H1 (cell line): ENCODE measurements at regions not wholly inside any gene's neighbourhood (a gene's known extent, or its start where the extent isn't known, plus 50 kb on each side); places are given as distances from the start of the nearest gene placed in this dataset.

ENCODE experiments used
- CTCF ChIA-PET: fragments of 300-600 bp; sonication (Branson Sonifier 250); formaldehyde crosslinking; loops from one replicate; lab custom pipeline; 2021; ENCODE audit not compliant: partially characterized antibody; lab: Charles Lee
- POLR2A ChIA-PET: fragments of 300-600 bp; sonication (Branson Sonifier 250); formaldehyde crosslinking; loops from one replicate; lab custom pipeline; 2021; ENCODE audit warnings: inconsistent platforms; ENCODE audit not compliant: partially characterized antibody; lab: Charles Lee
- DNase-seq, 2 experiments: peaks; one replicate each; pipeline versions ENCODE4 v3.0.0 to v3.0.0-alpha.2; 2010 to 2022; ENCODE audit warnings: low spot score in 2 of 2, low read depth in 1 of 2, mixed read lengths in 1 of 2
- FAIRE-seq: peaks from 2 replicates; lab custom pipeline; 2011; peaks lifted over from hg19 to GRCh38; lab: Jason Lieb, UNC
- H2AFZ ChIP-seq: 2 replicates; pipeline ENCODE4 v1.8.1; 2012; ENCODE audit warnings: low read length, inconsistent platforms
- H2AK5ac ChIP-seq: 2 replicates; pipeline ENCODE4 v1.6.1; 2013; ENCODE audit warnings: low read depth, low read length
- H2BK120ac ChIP-seq: replicated peaks from 2 replicates; pipeline ENCODE3; 2013; ENCODE audit warnings: low read depth, low read length, inconsistent platforms
- H2BK12ac ChIP-seq: 2 replicates; pipeline ENCODE4 v1.6.1; 2013; ENCODE audit warnings: low read depth, low read length
- H2BK15ac ChIP-seq: 2 replicates; pipeline ENCODE4 v1.6.1; 2013; ENCODE audit warnings: low read length
- H2BK20ac ChIP-seq: 2 replicates; pipeline ENCODE4 v1.6.1; 2013; ENCODE audit warnings: low read length
- H2BK5ac ChIP-seq: 2 replicates; pipeline ENCODE4 v1.6.1; 2013; ENCODE audit warnings: low read depth, low read length
- H3K14ac ChIP-seq: 2 replicates; pipeline ENCODE4 v1.6.1; 2013; ENCODE audit warnings: inconsistent platforms; ENCODE audit not compliant: insufficient read length
- H3K18ac ChIP-seq: 2 replicates; pipeline ENCODE4 v1.6.1; 2013; ENCODE audit warnings: low read length; ENCODE audit errors: extremely low read depth
- H3K23ac ChIP-seq: 2 replicates; pipeline ENCODE4 v1.6.1; 2013; ENCODE audit warnings: inconsistent platforms; ENCODE audit not compliant: insufficient read length
- H3K23me2 ChIP-seq: 2 replicates; pipeline ENCODE4 v1.6.1; 2013; ENCODE audit warnings: low read depth, low read length
- H3K27ac ChIP-seq: 2 replicates; pipeline ENCODE4 v1.6.1; 2011; ENCODE audit warnings: low read depth, low read length, inconsistent platforms
- H3K27me3 ChIP-seq, 4 experiments: replicated peaks in 1 of 4; 1 replicate in 1 of 4; 2 replicates in 3 of 4; pipeline versions ENCODE4 v1.6.1 to v1.8.1; 2011 to 2013; ENCODE audit warnings: low read length in 3 of 4, mild to moderate bottlenecking in 3 of 4, inconsistent platforms in 2 of 4, mixed read lengths in 2 of 4, moderate library complexity in 1 of 4; ENCODE audit not compliant: control insufficient read depth in 3 of 4, insufficient read depth in 3 of 4; ENCODE audit errors: extremely low read depth in 1 of 4
- H3K36me3 ChIP-seq, 4 experiments: 2 replicates each; pipeline versions ENCODE4 v1.6.1 to v1.8.1; 2011 to 2013; ENCODE audit warnings: mild to moderate bottlenecking in 4 of 4, low read length in 3 of 4, moderate library complexity in 2 of 4, control low read depth in 1 of 4, inconsistent platforms in 1 of 4; ENCODE audit not compliant: insufficient read depth in 4 of 4, control insufficient read depth in 2 of 4
- H3K4ac ChIP-seq: replicated peaks from 2 replicates; pipeline ENCODE3; 2013; ENCODE audit warnings: low read length, low read depth, mixed read lengths, inconsistent platforms; ENCODE audit not compliant: insufficient read length
- H3K4me1 ChIP-seq, 4 experiments: replicated peaks in 1 of 4; 1 replicate in 1 of 4; 2 replicates in 3 of 4; pipeline versions ENCODE4 v1.6.1 to v1.8.1; 2011 to 2013; ENCODE audit warnings: low read length in 3 of 4, inconsistent platforms in 2 of 4, mixed read lengths in 1 of 4; ENCODE audit not compliant: insufficient read depth in 4 of 4, control insufficient read depth in 3 of 4
- H3K4me2 ChIP-seq, 2 experiments: 2 replicates each; pipeline versions ENCODE4 v1.6.1 to v1.8.1; 2011 to 2013; ENCODE audit warnings: low read depth in 2 of 2, low read length in 2 of 2, control low read depth in 1 of 2, inconsistent platforms in 1 of 2, mild to moderate bottlenecking in 1 of 2; ENCODE audit not compliant: insufficient read depth in 1 of 2
- H3K4me3 ChIP-seq, 4 experiments: fragments of 200-600, 300-600 bp in 1 of 4; sonication (generic), shearing (Covaris generic), sonication (Bioruptor Twin) in 1 of 4; 2 replicates each; pipeline versions ENCODE4 v1.5.1 to v1.8.1; 2011 to 2016; ENCODE audit warnings: low read length in 4 of 4, low read depth in 3 of 4, control low read depth in 2 of 4, inconsistent platforms in 2 of 4, mild to moderate bottlenecking in 2 of 4, mixed read lengths in 1 of 4, moderate library complexity in 1 of 4; ENCODE audit not compliant: insufficient read depth in 2 of 4; ENCODE audit errors: extremely low read depth in 1 of 4
- H3K56ac ChIP-seq: replicated peaks from 2 replicates; pipeline ENCODE3; 2013; ENCODE audit warnings: low read depth, mild to moderate bottlenecking, mixed read lengths, low read length, inconsistent platforms; ENCODE audit not compliant: insufficient read length
- H3K79me1 ChIP-seq: 2 replicates; pipeline ENCODE4 v1.6.1; 2013; ENCODE audit warnings: low read depth, low read length, control low read depth
- H3K79me2 ChIP-seq, 2 experiments: 2 replicates each; pipeline versions ENCODE4 v1.6.1 to v1.8.1; 2012 to 2013; ENCODE audit warnings: low read length in 2 of 2, mild to moderate bottlenecking in 2 of 2, inconsistent platforms in 1 of 2; ENCODE audit not compliant: insufficient read depth in 2 of 2, control insufficient read depth in 1 of 2
- H3K9ac ChIP-seq, 4 experiments: replicated peaks in 1 of 4; 1 replicate in 1 of 4; 2 replicates in 3 of 4; pipeline versions ENCODE4 v1.6.1 to v1.8.1; 2011 to 2013; ENCODE audit warnings: low read depth in 3 of 4, low read length in 3 of 4, control low read depth in 2 of 4, mild to moderate bottlenecking in 2 of 4, moderate library complexity in 2 of 4, inconsistent platforms in 1 of 4; ENCODE audit errors: extremely low read depth in 1 of 4
- H3K9me3 ChIP-seq, 2 experiments: 2 replicates each; pipeline versions ENCODE4 v1.6.1 to v1.8.1; 2012 to 2013; ENCODE audit warnings: mild to moderate bottlenecking in 2 of 2, moderate library complexity in 2 of 2, control low read depth in 1 of 2, inconsistent platforms in 1 of 2, low read depth in 1 of 2, low read length in 1 of 2, mixed read lengths in 1 of 2; ENCODE audit not compliant: insufficient read depth in 2 of 2
- H4K20me1 ChIP-seq, 2 experiments: replicated peaks in 1 of 2; 2 replicates each; pipeline versions ENCODE3 to v1.8.1; 2011 to 2013; ENCODE audit warnings: inconsistent platforms in 2 of 2, low read length in 2 of 2, mild to moderate bottlenecking in 1 of 2; ENCODE audit not compliant: insufficient read depth in 2 of 2, control insufficient read depth in 1 of 2
- H4K5ac ChIP-seq: 2 replicates; pipeline ENCODE4 v1.6.1; 2013; ENCODE audit warnings: low read length, low read depth, mixed read lengths, inconsistent platforms; ENCODE audit not compliant: insufficient read length
- H4K8ac ChIP-seq: 2 replicates; pipeline ENCODE4 v1.8.0; 2013; ENCODE audit warnings: mild to moderate bottlenecking, moderate library complexity, low read length, inconsistent platforms; ENCODE audit not compliant: insufficient read depth; ENCODE audit errors: extremely low read depth
- H4K91ac ChIP-seq: replicated peaks from 2 replicates; pipeline ENCODE3; 2013; ENCODE audit warnings: low read length, mixed read lengths, inconsistent platforms; ENCODE audit not compliant: insufficient read length
- BCL11A ChIP-seq, 2 experiments: IDR thresholded peaks; one replicate each; pipeline ENCODE4 v1.6.1; 2011; ENCODE audit warnings: low read depth in 2 of 2, low read length in 2 of 2, mild to moderate bottlenecking in 2 of 2
- BRCA1 ChIP-seq: IDR thresholded peaks from 2 replicates; pipeline ENCODE4 v1.6.1; 2012; ENCODE audit warnings: low read depth, low read length, improper control_type of control experiment
- CHD1 ChIP-seq: IDR thresholded peaks from 2 replicates; pipeline ENCODE4 v1.6.1; 2012; ENCODE audit warnings: low read depth, low read length, improper control_type of control experiment
- FOSL1 ChIP-seq: IDR thresholded peaks from 2 replicates; pipeline ENCODE4 v1.6.1; 2011; ENCODE audit warnings: mild to moderate bottlenecking, low read depth, low read length, moderate library complexity; ENCODE audit not compliant: insufficient read depth
- JUN ChIP-seq: IDR thresholded peaks from 2 replicates; pipeline ENCODE4 v1.6.1; 2011; ENCODE audit warnings: low read depth, mild to moderate bottlenecking, improper control_type of control experiment, low read length
- KDM4A ChIP-seq: IDR thresholded peaks from one replicate; pipeline ENCODE4 v1.7.1; 2012; ENCODE audit warnings: low read depth, mild to moderate bottlenecking, moderate library complexity, low read length, inconsistent platforms; ENCODE audit not compliant: severe bottlenecking
- MAX ChIP-seq: IDR thresholded peaks from 2 replicates; pipeline ENCODE4 v1.6.1; 2012; ENCODE audit warnings: inconsistent platforms
- PHF8 ChIP-seq: fragments of 200-600 bp; sonication (generic); conservative IDR thresholded peaks from 2 replicates; pipeline ENCODE4 v1.7.1; 2012; ENCODE audit warnings: low read depth, mild to moderate bottlenecking, inconsistent platforms, low read length, moderate library complexity
- RBBP5 ChIP-seq: IDR thresholded peaks from 2 replicates; pipeline ENCODE4 v1.7.1; 2012; ENCODE audit warnings: low read depth, mild to moderate bottlenecking, inconsistent platforms, low read length, moderate library complexity, borderline replicate concordance
- SIX5 ChIP-seq: IDR thresholded peaks from 2 replicates; pipeline ENCODE4 v1.6.1; 2011; ENCODE audit warnings: mild to moderate bottlenecking, low read depth, low read length
- SP2 ChIP-seq: IDR thresholded peaks from 2 replicates; pipeline ENCODE4 v1.6.1; 2012; ENCODE audit warnings: mild to moderate bottlenecking, low read length, inconsistent platforms
- SUZ12 ChIP-seq: fragments of 200-600 bp; sonication (generic); IDR thresholded peaks from 2 replicates; pipeline ENCODE4 v1.6.1; 2012; ENCODE audit warnings: mild to moderate bottlenecking, inconsistent platforms, low read length, moderate library complexity, mixed read lengths
- TAF1 ChIP-seq: IDR thresholded peaks from 2 replicates; pipeline ENCODE4 v1.6.1; 2011; ENCODE audit warnings: mild to moderate bottlenecking, low read depth, low read length
- TBP ChIP-seq: IDR thresholded peaks from 2 replicates; pipeline ENCODE4 v1.6.1; 2011; ENCODE audit warnings: low read depth, low read length, improper control_type of control experiment
- TCF12 ChIP-seq: IDR thresholded peaks from 2 replicates; pipeline ENCODE4 v1.6.1; 2011; ENCODE audit warnings: low read depth, mild to moderate bottlenecking, low read length
- ZNF274 ChIP-seq: IDR thresholded peaks from 2 replicates; pipeline ENCODE4 v1.7.0; 2012; ENCODE audit warnings: low read length, borderline replicate concordance; ENCODE audit errors: extremely low read depth
- WGBS, 2 experiments: shearing (Covaris generic) in 1 of 2; methylation state at CpG; one replicate each; pipeline versions ENCODE4 v1.1.6 to v1.1.7; 2013 to 2015; ENCODE audit warnings: low lambda C conversion rate in 2 of 2, mixed read lengths in 2 of 2, inconsistent platforms in 1 of 2, low coverage in 1 of 2, missing lambda C conversion rate in 1 of 2; ENCODE audit not compliant: insufficient replicate concordance in 2 of 2, insufficient coverage in 1 of 2, insufficient read length in 1 of 2; ENCODE audit errors: extremely low coverage in 1 of 2, missing lambda C conversion rate in 1 of 2; 5-methylcytosine and 5-hydroxymethylcytosine counted together

DNA sequence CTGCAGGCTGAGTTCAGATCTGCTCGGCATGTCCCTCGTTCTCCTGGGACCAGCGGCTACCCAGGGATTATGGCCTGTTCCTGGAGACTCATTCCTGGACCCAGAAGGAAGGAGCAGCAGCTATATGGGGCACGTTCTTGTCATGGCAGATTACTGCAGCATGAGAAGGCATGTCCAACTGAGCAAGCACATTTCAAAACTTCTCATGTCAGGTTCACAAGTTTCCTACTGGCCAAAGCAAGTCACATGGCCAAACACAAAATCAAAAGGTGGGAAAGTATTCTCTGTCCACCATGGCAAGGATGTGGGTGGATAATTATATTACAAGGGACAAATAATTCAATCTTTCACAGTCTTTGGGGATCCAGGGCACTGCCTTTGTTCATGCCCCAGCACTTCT, 71.9 kb upstream of the C15orf39 start:
- Histone ChIP-seq H3K9me3 (no peaks in the 10 kb centered on the region), H3K14ac (no peak overlapping the region), H3K27ac (no peak overlapping the region), H2BK5ac (0 out of 2 replicates have a peak overlapping the region, but pooled peaks have one; percentile 27), H2BK12ac (no peak overlapping the region), H3K79me1 (no peaks in the 10 kb centered on the region; the same call in 1 of the 2 replicates), H3K9ac (no peak overlapping the region), H4K20me1 (no peaks in the 10 kb centered on the region), H3K4me3 (no peak overlapping the region), H2BK120ac (no peak overlapping the region), H4K91ac (no peak overlapping the region), H3K56ac (no peak overlapping the region), H3K79me2 (no peaks in the 10 kb centered on the region), H3K4ac (no peak overlapping the region), H2BK15ac (no peak overlapping the region; the same call in 1 of the 2 replicates), H3K4me1 (no peaks in the 10 kb centered on the region), H2AK5ac (no peak overlapping the region), H3K18ac (no peak overlapping the region), H3K4me2 (no peak overlapping the region), H2AFZ (peak overlapping the region; percentile 54; the same call in 1 of the 2 replicates), H2BK20ac (peak overlapping the region; percentile 75; the same call in 1 of the 2 replicates), H3K23me2 (no peaks in the 10 kb centered on the region), H4K8ac (no peak overlapping the region), H3K27me3 (no peaks in the 10 kb centered on the region), H4K5ac (no peak overlapping the region), H3K23ac (no peak overlapping the region), H3K36me3 (no peaks in the 10 kb centered on the region)
- ChIA-PET POLR2A (no interaction called here), CTCF (interaction anchor here (0.9 to 1.5 kb wide), 7 partner anchors 13 to 133 kb away, joined by 3 to 4 read pairs (median 3); no protein-coding TSS in a partner anchor)
- TF ChIP-seq FOSL1 (no peak), KDM4A (no peak), PHF8 (no peak), BCL11A (IDR thresholded peaks at IDR 0.05; ENCODE audit: low read depth in 2 of 2, low read length in 2 of 2) (no peak), SP2 (no peak), BRCA1 (no peak), JUN (no peak), ZNF274 (no peak), SIX5 (no peak), SUZ12 (no peak), MAX (no peak), TBP (no peak), TCF12 (no peak), TAF1 (no peak), RBBP5 (no peak), CHD1 (no peak)
- FAIRE-seq = no peak
- WGBS, 2 experiments = 94% methylated on average over 4 of the region's 4 CpGs; no CpG with 5 or more reads in 1 of the 2 experiments
- DNase-seq = no peak
